ENCODE measurements at regions not wholly inside any gene's neighbourhood (a gene's known extent, or its start where the extent isn't known, plus 50 kb on each side); places are given as distances from the start of the nearest gene placed in this dataset.

GRCh38 chr10:93146336-93146735 lies 72.6 kb downstream of the CYP26A1 start:
- DNase-seq, result no peak
- ChIA-PET CTCF (no interaction called here), POLR2A (no interaction called here)
- Histone ChIP-seq H3K4me3 (ENCODE audit: low read length) (no peak overlapping the region), H3K9me3 (ENCODE audit: control insufficient read depth in 1 of 2, insufficient read depth in 1 of 2, low read length in 2 of 2) (no peaks in the 10 kb centered on the region), H3K27ac (ENCODE audit: low read depth in 1 of 2, low read length in 2 of 2) (no peak overlapping the region), H3K27me3 (ENCODE audit: control insufficient read depth in 1 of 2, insufficient read depth in 2 of 2, low read length in 2 of 2) (peaks cover 0 to 4% of the 10 kb centered on the region in 2 experiments), H3K4me1 (ENCODE audit: insufficient read depth, low read length) (peaks cover 17% of the 10 kb centered on the region), H3K36me3 (ENCODE audit: insufficient read depth, low read length) (no peaks in the 10 kb centered on the region)
- Mint-ChIP-seq H3K36me3 (ENCODE audit: low read depth) (no peaks in the 10 kb centered on the region), H3K27ac (no peak overlapping the region), H3K27me3 (peaks cover 45% of the 10 kb centered on the region), H3K4me1 (ENCODE audit: low read depth) (peaks cover 18% of the 10 kb centered on the region), H3K9me3 (no peaks in the 10 kb centered on the region), H3K4me3 (no peak overlapping the region)
- intact Hi-C loops (cut with DNase I, micrococcal nuclease), result no loop called here
- no peak for TF ChIP-seq CTCF (IDR thresholded peaks at IDR 0.05)
- no peak for ATAC-seq (ENCODE audit: poor library complexity)

DNA sequence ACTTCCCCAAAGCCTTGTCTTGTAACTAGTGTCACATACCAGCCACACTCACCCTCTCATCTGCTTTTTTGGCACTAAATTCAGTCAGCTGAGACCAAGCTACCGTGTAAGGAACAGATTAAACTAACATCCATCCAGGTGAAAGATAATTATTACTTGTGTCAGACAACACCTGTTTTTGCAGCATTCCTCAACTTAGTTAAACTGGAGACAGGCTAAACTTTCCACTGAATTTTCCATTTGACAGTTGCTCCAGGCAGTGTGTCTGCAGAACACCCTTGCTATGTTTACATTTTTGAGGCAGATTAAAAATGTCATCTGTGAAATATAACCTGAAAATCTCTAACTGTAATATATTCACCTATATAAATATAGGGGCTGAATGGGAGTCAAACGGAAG lies 73.6 kb downstream of the CYP26A1 start:
- Histone ChIP-seq H3K4me1 (ENCODE audit: insufficient read depth, low read length) (peaks cover 20% of the 10 kb centered on the region), H3K27ac (ENCODE audit: low read depth in 1 of 2, low read length in 2 of 2) (no peak overlapping the region), H3K36me3 (ENCODE audit: insufficient read depth, low read length) (no peaks in the 10 kb centered on the region), H3K27me3 (ENCODE audit: control insufficient read depth in 1 of 2, insufficient read depth in 2 of 2, low read length in 2 of 2) (peaks cover 0 to 4% of the 10 kb centered on the region in 2 experiments), H3K9me3 (ENCODE audit: control insufficient read depth in 1 of 2, insufficient read depth in 1 of 2, low read length in 2 of 2) (no peaks in the 10 kb centered on the region), H3K4me3 (ENCODE audit: low read length) (no peak overlapping the region)
- DNase-seq, result no peak
- Mint-ChIP-seq H3K4me1 (ENCODE audit: low read depth) (peaks cover 21% of the 10 kb centered on the region), H3K27ac (no peak overlapping the region), H3K27me3 (peaks cover 45% of the 10 kb centered on the region), H3K4me3 (no peak overlapping the region), H3K9me3 (no peaks in the 10 kb centered on the region), H3K36me3 (ENCODE audit: low read depth) (no peaks in the 10 kb centered on the region)
- ChIA-PET POLR2A (no interaction called here), CTCF (no interaction called here)
- intact Hi-C loops (cut with DNase I, micrococcal nuclease), result no loop called here
- no peak for TF ChIP-seq CTCF (IDR thresholded peaks at IDR 0.05)
- ATAC-seq (ENCODE audit: poor library complexity), result no peak

DNA sequence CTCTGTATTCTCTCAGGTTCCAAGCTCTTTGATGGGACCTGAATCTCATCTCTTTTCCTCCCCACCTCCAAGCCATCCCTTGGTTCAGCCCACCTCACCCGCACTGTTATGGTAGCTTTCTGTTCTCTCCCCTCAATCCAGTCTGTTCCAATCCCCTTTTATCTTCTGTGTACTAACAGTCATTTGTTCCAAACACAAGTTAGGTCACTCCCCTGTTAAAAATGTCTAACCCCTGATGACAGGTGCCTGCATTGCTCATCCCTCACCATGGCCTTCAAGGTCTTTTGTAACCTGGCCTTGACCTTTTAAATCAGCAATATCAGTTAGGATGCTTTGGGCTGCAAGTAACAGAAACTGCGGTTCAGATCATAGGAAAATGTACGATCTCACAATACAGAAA lies 74.8 kb downstream of the CYP26A1 start:
- intact Hi-C loops (cut with DNase I, micrococcal nuclease), result no loop called here
- Histone ChIP-seq H3K27me3 (ENCODE audit: control insufficient read depth in 1 of 2, insufficient read depth in 2 of 2, low read length in 2 of 2) (peaks cover 0 to 4% of the 10 kb centered on the region in 2 experiments), H3K4me1 (ENCODE audit: insufficient read depth, low read length) (peaks cover 20% of the 10 kb centered on the region), H3K36me3 (ENCODE audit: insufficient read depth, low read length) (no peaks in the 10 kb centered on the region), H3K9me3 (ENCODE audit: control insufficient read depth in 1 of 2, insufficient read depth in 1 of 2, low read length in 2 of 2) (no peaks in the 10 kb centered on the region), H3K27ac (ENCODE audit: low read depth in 1 of 2, low read length in 2 of 2) (no peak overlapping the region), H3K4me3 (ENCODE audit: low read length) (no peak overlapping the region)
- peaks cover 21% of the 10 kb centered on the region for H3K4me1 Mint-ChIP-seq (ENCODE audit: low read depth)
- no peak for DNase-seq
- peaks cover 33% of the 10 kb centered on the region for H3K27me3 Mint-ChIP-seq
- no peak for ATAC-seq (ENCODE audit: poor library complexity)
- no peak overlapping the region for H3K4me3 Mint-ChIP-seq
- POLR2A ChIA-PET, result no interaction called here
- H3K9me3 Mint-ChIP-seq, result no peaks in the 10 kb centered on the region
- TF ChIP-seq CTCF (IDR thresholded peaks at IDR 0.05), result no peak
- no peak overlapping the region for H3K27ac Mint-ChIP-seq
- CTCF ChIA-PET, result no interaction called here
- no peaks in the 10 kb centered on the region for H3K36me3 Mint-ChIP-seq (ENCODE audit: low read depth)
